K562 (cell line): ENCODE measurements at regions not wholly inside any gene's neighbourhood (a gene's known extent, or its start where the extent isn't known, plus 50 kb on each side); places are given as distances from the start of the nearest gene placed in this dataset.

Experiments used
- ATAC-seq: fragments of 200-7000 bp; cut with Tn5 transposase; 3 replicates; pipeline ENCODE4 v1.9.1; 2020; ENCODE audit warnings: moderate library complexity
- BruUV-seq: library from RNA; stranded (reverse); fragments of 400-500 nt; replicated peaks from 2 replicates; lab custom pipeline; 2021; lab: Mats Ljungman, UMichigan
- CTCF ChIA-PET: fragments of 300-600 bp; formaldehyde crosslinking; extraction: SDS; loops from one replicate; lab custom pipeline; 2021; ENCODE audit warnings: low intra/inter-chr PET ratio; lab: Yijun Ruan, JAX
- POLR2A ChIA-PET: fragments of 300-600, 350-650 bp; sonication (Branson Sonifier 250); formaldehyde crosslinking; extraction: SDS; loops from one replicate; lab custom pipeline; 2021; ENCODE audit warnings: antibody characterized with exemption, inconsistent platforms; lab: Yijun Ruan, JAX
- DNase-seq, 4 experiments: peaks; one replicate each; pipeline versions ENCODE4 v3.0.0 to v3.0.0-alpha.2; 2011 to 2018; ENCODE audit warnings: low spot score in 3 of 4, mixed read lengths in 3 of 4; ENCODE audit errors: extremely low read depth in 1 of 4
- FAIRE-seq: peaks from 2 replicates; lab custom pipeline; 2011; peaks lifted over from hg19 to GRCh38; lab: Jason Lieb, UNC
- H2AFZ ChIP-seq: 2 replicates; pipeline ENCODE4 v1.6.0; 2011; ENCODE audit warnings: low read depth, low read length, control low read depth, inconsistent platforms
- H3K27ac ChIP-seq: fragments of 200-600 bp; 3 replicates; pipeline ENCODE4 v1.8.0; 2011; ENCODE audit warnings: low read depth, mild to moderate bottlenecking, control low read depth, inconsistent platforms, low read length, moderate library complexity, mixed read lengths; ENCODE audit errors: extremely low read depth
- H3K27me3 ChIP-seq, 2 experiments: fragments of 300-600 bp in 1 of 2; 2 replicates in 1 of 2; 3 replicates in 1 of 2; pipeline versions ENCODE4 v1.6.0 to v1.8.0; 2011; ENCODE audit warnings: inconsistent platforms in 2 of 2, low read length in 2 of 2, mild to moderate bottlenecking in 1 of 2, mixed read lengths in 1 of 2, moderate library complexity in 1 of 2; ENCODE audit not compliant: control insufficient read depth in 2 of 2, insufficient read depth in 2 of 2
- H3K36me3 ChIP-seq: fragments of 300-600 bp; 3 replicates; pipeline ENCODE4 v1.8.0; 2011; ENCODE audit warnings: mild to moderate bottlenecking, low read length, inconsistent platforms; ENCODE audit not compliant: control insufficient read depth, insufficient read depth
- H3K4me1 ChIP-seq, 2 experiments: fragments of 200-600 bp in 1 of 2; replicated peaks in 1 of 2; 2 replicates in 1 of 2; 3 replicates in 1 of 2; pipeline versions ENCODE4 v1.5.1 to v1.8.0; 2011; ENCODE audit warnings: inconsistent platforms in 2 of 2, low read length in 2 of 2, mild to moderate bottlenecking in 1 of 2, mixed read lengths in 1 of 2, moderate library complexity in 1 of 2; ENCODE audit not compliant: control insufficient read depth in 2 of 2, insufficient read depth in 2 of 2
- H3K4me2 ChIP-seq: 2 replicates; pipeline ENCODE4 v1.6.1; 2011; ENCODE audit warnings: low read length, control low read depth, inconsistent platforms, mixed read lengths; ENCODE audit not compliant: insufficient read depth
- H3K4me3 ChIP-seq: fragments of 200-600 bp; sonication (generic), shearing (Covaris generic); 2 replicates; pipeline ENCODE4 v1.5.1; 2016; ENCODE audit warnings: control low read depth, inconsistent platforms
- H3K79me2 ChIP-seq: fragments of 200-600 bp; 3 replicates; pipeline ENCODE4 v1.8.0; 2011; ENCODE audit warnings: low read length, inconsistent platforms; ENCODE audit not compliant: control insufficient read depth, insufficient read depth
- H3K9ac ChIP-seq, 2 experiments: 2 replicates each; pipeline versions ENCODE4 v1.6.0 to v1.6.1; 2011; ENCODE audit warnings: low read depth in 2 of 2, low read length in 2 of 2, control low read depth in 1 of 2, inconsistent platforms in 1 of 2, mild to moderate bottlenecking in 1 of 2, mixed read lengths in 1 of 2; ENCODE audit not compliant: insufficient read depth in 1 of 2
- H3K9me1 ChIP-seq: one replicate; pipeline ENCODE4 v1.6.0; 2011; ENCODE audit warnings: inconsistent platforms, mild to moderate bottlenecking, low read length, moderate library complexity; ENCODE audit not compliant: control insufficient read depth, insufficient read depth
- H3K9me3 ChIP-seq: replicated peaks from 2 replicates; pipeline ENCODE4 v1.5.1; 2011; ENCODE audit warnings: low read depth, low read length, inconsistent platforms; ENCODE audit not compliant: control insufficient read depth, insufficient read depth
- H4K20me1 ChIP-seq: replicated peaks from 2 replicates; pipeline ENCODE4 v1.6.1; 2011; ENCODE audit warnings: low read length, inconsistent platforms, mixed read lengths; ENCODE audit not compliant: control insufficient read depth, insufficient read depth
- CBX2 ChIP-seq: fragments of 200-600 bp; sonication (generic); IDR thresholded peaks from one replicate; pipeline ENCODE4 v1.6.1; 2012; ENCODE audit warnings: mild to moderate bottlenecking, low read length, inconsistent platforms; ENCODE audit not compliant: insufficient read depth, poor library complexity, severe bottlenecking
- DMBX1 ChIP-seq: fragments of 250-450 bp; sonication (Bioruptor Pico); IDR thresholded peaks from 2 replicates; pipeline ENCODE4 v1.8.0; 2022; ENCODE audit warnings: inconsistent platforms, mild to moderate bottlenecking, moderate library complexity, borderline replicate concordance
- SP2 ChIP-seq: IDR thresholded peaks from 2 replicates; pipeline ENCODE4 v1.6.1; 2011; ENCODE audit warnings: mild to moderate bottlenecking, low read depth, low read length, moderate library complexity; ENCODE audit not compliant: poor library complexity, severe bottlenecking; ENCODE audit errors: extremely low read depth
- ZBTB1 ChIP-seq: sonication (generic); formaldehyde crosslinking; IDR thresholded peaks from 2 replicates; pipeline ENCODE4 v1.8.1; 2023; ENCODE audit warnings: missing genetic modification reagents, low read depth, mild to moderate bottlenecking, borderline replicate concordance
- ZFP36 ChIP-seq: fragments of 150-350 bp; IDR thresholded peaks from 2 replicates; pipeline ENCODE4 v1.6.1; 2018; ENCODE audit warnings: low read length, low read depth; ENCODE audit not compliant: partially characterized antibody
- ZNF133 ChIP-seq: fragments of 250-450 bp; sonication (Bioruptor Pico); IDR thresholded peaks from 2 replicates; pipeline ENCODE4 v1.4.0; 2020; ENCODE audit warnings: mild to moderate bottlenecking
- WGBS: fragments of 100-300 bp; shearing (Covaris generic); methylation state at CpG from one replicate; pipeline ENCODE4 v1.1.6; 2016; ENCODE audit warnings: low coverage, mixed read lengths; ENCODE audit not compliant: insufficient coverage; ENCODE audit errors: missing lambda C conversion rate; 5-methylcytosine and 5-hydroxymethylcytosine counted together
- in situ Hi-C: fragments of 300-500 bp; cut with MboI; formaldehyde crosslinking; loops from 4 replicates; pipeline ENCODE4 v1.15.0; 2018; ENCODE audit warnings: inconsistent platforms, mixed read lengths
- intact Hi-C: fragments of 100-400 bp; cut with micrococcal nuclease; formaldehyde crosslinking; loops from 2 replicates; pipeline ENCODE4 v1.14.2; 2022

DNA sequence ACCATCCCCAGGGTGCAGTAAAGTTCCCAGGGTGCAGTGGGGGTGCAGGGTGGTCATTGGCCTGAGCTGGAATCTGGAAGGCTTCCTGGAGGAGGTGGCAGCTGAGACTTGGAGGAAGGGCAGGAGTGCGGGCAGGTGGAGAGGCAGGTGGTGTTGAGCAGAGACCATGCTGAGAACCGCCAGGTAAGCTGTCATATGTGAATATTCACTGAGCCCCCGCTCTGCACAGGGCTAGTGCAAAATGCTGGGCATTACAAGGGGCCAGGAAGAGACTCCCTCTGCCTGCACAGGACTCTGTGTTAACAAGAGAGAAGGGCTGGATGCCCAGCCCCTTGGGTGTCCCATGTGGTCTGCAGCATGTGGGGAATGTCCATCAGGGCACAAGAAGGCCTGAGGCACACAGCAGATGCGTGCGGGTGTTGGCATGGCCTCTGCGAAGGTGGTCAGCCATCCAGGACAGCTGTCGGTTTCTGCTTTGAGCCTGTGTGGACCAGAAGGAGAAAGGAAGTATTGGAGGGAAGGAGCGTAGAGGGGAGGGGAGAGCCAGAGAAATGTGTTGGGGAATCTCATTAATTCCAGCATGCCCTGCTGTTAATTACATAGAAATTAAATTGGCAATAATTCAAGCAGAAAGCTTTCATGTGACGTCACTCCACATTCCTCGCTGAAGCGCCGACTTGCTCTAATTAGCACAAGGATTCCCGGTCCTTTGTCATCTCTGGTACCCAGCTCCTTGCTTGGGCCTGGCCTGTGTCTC, 62.8 kb upstream of the OTOS start:
- peaks cover 4 to 34% of the 10 kb centered on the region in 2 experiments; a peak in 4 of 5 replicates for H3K27me3 ChIP-seq
- no peaks in the 10 kb centered on the region for H4K20me1 ChIP-seq
- DNase-seq: no peak
- no peaks in the 10 kb centered on the region for H3K79me2 ChIP-seq
- intact Hi-C loops (no loop called here), in situ Hi-C loops (no loop called here)
- no peak overlapping the region for H3K9ac ChIP-seq
- no peaks in the 10 kb centered on the region for H3K9me3 ChIP-seq
- H2AFZ ChIP-seq: no peak overlapping the region
- ATAC-seq: no peak
- H3K4me1 ChIP-seq: no peaks in the 10 kb centered on the region
- CTCF ChIA-PET: no interaction called here
- FAIRE-seq: no peak
- no peaks in the 10 kb centered on the region for H3K9me1 ChIP-seq
- H3K27ac ChIP-seq: no peak overlapping the region
- no peaks in the 10 kb centered on the region for H3K36me3 ChIP-seq
- TF ChIP-seq ZFP36 (peak; percentile 86), ZNF133 (CRISPR knock-in tag) (no peak), CBX2 (no peak), SP2 (no peak), DMBX1 (CRISPR knock-in tag) (no peak), ZBTB1 (CRISPR knock-in tag) (no peak)
- POLR2A ChIA-PET: interaction anchor here (0.6 kb wide), 1 partner anchor 9 kb away, joined by 3 read pairs; no protein-coding TSS in a partner anchor
- 1% methylated on average over 11 of the region's 13 CpGs for WGBS
- H3K4me2 ChIP-seq: no peak overlapping the region
- H3K4me3 ChIP-seq: no peak overlapping the region
- no TSS peak for BruUV-seq
